ENCODE measurements at regions not wholly inside any gene's neighbourhood (a gene's known extent, or its start where the extent isn't known, plus 50 kb on each side); places are given as distances from the start of the nearest gene placed in this dataset.

DNA sequence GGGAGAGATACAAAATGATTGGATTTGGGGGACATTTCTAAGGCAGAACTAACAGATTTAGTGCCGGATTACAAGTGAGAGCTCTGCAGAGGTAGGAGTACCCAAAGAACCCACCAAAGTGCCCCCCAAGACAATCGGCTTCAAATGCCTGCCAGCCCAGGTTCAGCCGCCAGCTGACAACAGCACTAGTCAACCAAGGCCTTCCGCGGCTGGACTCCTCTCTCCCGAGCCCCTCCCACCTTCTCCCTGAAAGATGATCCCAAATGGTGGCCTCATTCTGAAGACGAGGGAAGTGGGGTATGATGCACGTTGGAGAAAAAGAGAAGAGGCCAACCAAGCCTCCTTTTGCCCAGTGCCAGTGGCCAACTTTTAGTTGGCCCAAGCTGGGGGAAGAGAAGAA lies 210.4 kb upstream of the SLC30A5 start (continued):
- TF ChIP-seq ZNF274 (IDR thresholded peaks at IDR 0.05; ENCODE audit: low read depth, low read length) (no peak), SIN3A (IDR thresholded peaks at IDR 0.05; ENCODE audit: low read depth) (no peak)
- TF ChIP-seq, protein P1, sequence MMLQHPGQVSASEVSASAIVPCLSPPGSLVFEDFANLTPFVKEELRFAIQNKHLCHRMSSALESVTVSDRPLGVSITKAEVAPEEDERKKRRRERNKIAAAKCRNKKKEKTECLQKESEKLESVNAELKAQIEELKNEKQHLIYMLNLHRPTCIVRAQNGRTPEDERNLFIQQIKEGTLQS (IDR thresholded peaks at IDR 0.05) = no peak

DNA sequence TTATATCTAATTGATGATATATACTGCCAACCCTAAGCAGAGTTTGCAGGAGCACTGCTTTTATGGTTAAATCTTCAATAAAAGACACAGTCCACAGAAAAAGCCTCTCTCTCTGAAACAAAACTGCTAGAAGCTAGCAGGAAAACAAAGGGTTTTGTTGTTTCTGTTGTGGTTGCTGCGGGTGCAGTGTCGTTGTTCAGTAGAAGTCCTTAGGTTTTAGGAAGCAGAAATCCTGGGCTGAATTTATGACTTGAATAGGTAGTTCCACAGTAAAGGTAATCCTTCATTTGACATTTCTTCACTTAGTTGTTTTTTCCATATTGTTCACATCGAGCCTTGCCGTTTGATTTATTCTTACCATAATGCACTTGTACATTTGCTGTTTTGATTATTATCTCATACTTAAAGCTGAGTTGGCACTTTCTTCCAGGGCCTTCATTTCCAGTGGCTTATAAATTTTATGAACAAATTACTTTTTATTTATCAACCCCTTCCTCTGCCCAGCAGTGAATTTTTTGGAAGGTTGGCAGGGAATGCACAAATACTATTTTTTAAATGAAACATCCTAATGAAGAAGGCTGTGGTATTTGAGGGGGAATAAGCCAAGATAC lies 209.6 kb upstream of the SLC30A5 start:
- Histone ChIP-seq H3K27ac (ENCODE audit: low read depth, low read length) (no peak overlapping the region), H3K36me3 (ENCODE audit: control insufficient read depth in 1 of 2, insufficient read depth in 2 of 2, low read length in 2 of 2) (no peaks in the 10 kb centered on the region), H2AFZ (ENCODE audit: low read depth, low read length, poor library complexity, severe bottlenecking) (no peak overlapping the region), H3K27me3 (ENCODE audit: insufficient read depth, low read length) (no peaks in the 10 kb centered on the region), H3K9me2 (ENCODE audit: insufficient read depth) (no peaks in the 10 kb centered on the region), H3K9me3 (ENCODE audit: control insufficient read depth in 1 of 2, insufficient read depth in 1 of 2, low read depth in 1 of 2, low read length in 2 of 2) (no peaks in the 10 kb centered on the region), H3K4me3 (replicated peaks in 1 of 2; ENCODE audit: low read depth in 1 of 2, low read length in 2 of 2) (no peak overlapping the region), H3K9ac (ENCODE audit: low read length) (no peak overlapping the region), H3K4me2 (ENCODE audit: low read length) (no peak overlapping the region), H3K79me2 (ENCODE audit: insufficient read depth, low read length) (no peaks in the 10 kb centered on the region), H4K20me1 (ENCODE audit: insufficient read depth) (no peaks in the 10 kb centered on the region), H3K4me1 (ENCODE audit: control insufficient read depth in 1 of 2, insufficient read depth in 2 of 2, low read length in 2 of 2) (no peaks in the 10 kb centered on the region)
- ChIA-PET RAD21 (ENCODE audit: low non-redundant PET in 1 of 2, low total read pairs in 2 of 2, uncharacterized antibody in 2 of 2, unreplicated experiment in 2 of 2) (no interaction called here), CTCF (no interaction called here), POLR2A (no interaction called here)
- no TSS peak for BruUV-seq (replicated peaks)
- TF ChIP-seq ZNF274 (IDR thresholded peaks at IDR 0.05; ENCODE audit: low read depth, low read length) (no peak), POLR2A (IDR thresholded peaks at IDR 0.05; ENCODE audit: borderline replicate concordance, extremely low read depth, insufficient read depth, insufficient read length) (no peak), RAD21 (IDR thresholded peaks at IDR 0.05; ENCODE audit: low read depth) (no peak), YY1 (IDR thresholded peaks at IDR 0.05; ENCODE audit: extremely low read depth, insufficient replicate concordance, low read depth, low read length) (no peak), ZFX (IDR thresholded peaks at IDR 0.05) (no peak), CBX3 (IDR thresholded peaks at IDR 0.05; ENCODE audit: low read depth) (no peak), SP1 (IDR thresholded peaks at IDR 0.05; ENCODE audit: low read depth) (no peak), EZH2 (IDR thresholded peaks at IDR 0.05) (no peak)
- TF ChIP-seq, protein P1 (IDR thresholded peaks at IDR 0.05) = no peak
- TF ChIP-seq, protein P2, sequence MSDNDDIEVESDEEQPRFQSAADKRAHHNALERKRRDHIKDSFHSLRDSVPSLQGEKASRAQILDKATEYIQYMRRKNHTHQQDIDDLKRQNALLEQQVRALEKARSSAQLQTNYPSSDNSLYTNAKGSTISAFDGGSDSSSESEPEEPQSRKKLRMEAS (IDR thresholded peaks at IDR 0.05) = no peak
- intact Hi-C loops (cut with micrococcal nuclease) = no loop called here
- no peak for ATAC-seq
- DNase-seq (ENCODE audit: low read depth, low spot score) = no peak

All from HCT116 (cell line).